Activated CD4-positive, alpha-beta memory T cell treated with anti-CD3 and anti-CD28 coated beads for 36 hours (primary cell): ENCODE measurements at regions not wholly inside any gene's neighbourhood (a gene's known extent, or its start where the extent isn't known, plus 50 kb on each side); places are given as distances from the start of the nearest gene placed in this dataset.
A peak's percentile ranks its signal among the peaks of the same experiment; 100 is the strongest.

Experiments used
- CTCF ChIA-PET: fragments of 350-600 bp; sonication (Branson Sonifier 250); formaldehyde crosslinking; loops from one replicate; lab custom pipeline; 2021; ENCODE audit warnings: antibody characterized with exemption, inconsistent platforms; lab: Charles Lee
- POLR2A ChIA-PET: fragments of 350-600 bp; sonication (Branson Sonifier 250); formaldehyde crosslinking; loops from one replicate; lab custom pipeline; 2021; ENCODE audit warnings: antibody characterized with exemption; lab: Charles Lee
- DNase-seq: peaks from one replicate; pipeline ENCODE4 v3.0.0-alpha.2; 2020
- H3K27ac Mint-ChIP-seq: one replicate; pipeline ENCODE4 v1.8.0; 2021; ENCODE audit warnings: mixed read lengths
- H3K27me3 Mint-ChIP-seq: one replicate; pipeline ENCODE4 v1.8.0; 2021; ENCODE audit warnings: mixed read lengths
- H3K36me3 Mint-ChIP-seq: one replicate; pipeline ENCODE4 v1.8.0; 2021; ENCODE audit warnings: mixed read lengths
- H3K4me1 Mint-ChIP-seq: one replicate; pipeline ENCODE4 v1.8.0; 2021; ENCODE audit warnings: low read depth, mixed read lengths
- H3K4me3 Mint-ChIP-seq: one replicate; pipeline ENCODE4 v1.8.0; 2021; ENCODE audit warnings: mild to moderate bottlenecking, mixed read lengths
- H3K9me3 Mint-ChIP-seq: one replicate; pipeline ENCODE4 v1.8.0; 2021; ENCODE audit warnings: mixed read lengths
- intact Hi-C: fragments of 100-400 bp; cut with micrococcal nuclease; formaldehyde crosslinking; loops from one replicate; pipeline ENCODE4 v1.15.1; 2023

DNA sequence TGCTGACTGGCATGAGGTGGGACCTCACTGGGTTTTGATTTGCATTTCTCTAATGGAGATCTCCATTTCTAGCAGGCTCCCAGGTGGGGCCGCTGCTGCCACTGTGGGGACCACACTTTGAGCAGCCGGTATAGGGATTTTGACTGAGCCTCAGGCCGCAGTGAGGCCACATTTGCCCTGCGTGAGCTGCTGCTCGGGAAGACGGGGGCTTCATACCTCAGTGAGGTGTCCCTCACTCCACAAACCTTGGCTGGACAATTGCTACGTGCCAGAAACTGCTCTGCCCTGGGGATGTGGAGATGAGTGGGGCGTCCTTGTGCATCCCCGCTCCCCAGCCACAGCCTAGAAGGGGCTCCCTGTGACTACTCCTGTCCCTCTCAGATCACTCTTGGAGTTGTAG, 134.3 kb downstream of the ANKRD60 start:
- DNase-seq = no peak
- intact Hi-C loops = no loop called here
- no peak overlapping the region for H3K27ac Mint-ChIP-seq
- CTCF ChIA-PET = no interaction called here
- POLR2A ChIA-PET = no interaction called here
- no peaks in the 10 kb centered on the region for H3K4me1 Mint-ChIP-seq
- no peak overlapping the region for H3K4me3 Mint-ChIP-seq
- H3K27me3 Mint-ChIP-seq = peaks cover 15% of the 10 kb centered on the region
- H3K9me3 Mint-ChIP-seq = no peaks in the 10 kb centered on the region
- no peaks in the 10 kb centered on the region for H3K36me3 Mint-ChIP-seq

DNA sequence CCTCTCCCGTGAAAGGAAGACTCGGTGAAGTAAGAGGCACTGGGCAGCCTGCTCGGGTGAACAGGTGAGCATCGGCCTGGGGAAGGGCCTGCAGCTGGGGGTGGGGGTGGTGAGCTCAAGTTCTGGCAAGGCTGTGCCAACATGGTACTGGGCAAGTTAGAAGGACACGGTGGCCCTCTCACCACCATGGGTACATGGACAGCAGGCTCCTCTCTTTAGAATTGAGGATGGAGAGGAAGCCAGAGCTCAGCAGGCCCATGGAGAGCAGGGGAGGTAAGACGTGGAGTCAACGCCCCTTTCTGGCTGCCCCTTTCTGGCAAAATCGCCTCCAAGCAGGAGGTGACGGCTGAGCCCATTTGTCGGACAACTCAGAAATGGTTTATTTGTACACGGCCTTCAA, 135.6 kb downstream of the ANKRD60 start:
- peaks cover 13% of the 10 kb centered on the region for H3K27me3 Mint-ChIP-seq
- no peak for DNase-seq
- H3K27ac Mint-ChIP-seq = no peak overlapping the region
- intact Hi-C loops = no loop called here
- CTCF ChIA-PET = no interaction called here
- H3K36me3 Mint-ChIP-seq = no peaks in the 10 kb centered on the region
- H3K4me3 Mint-ChIP-seq = no peak overlapping the region
- H3K9me3 Mint-ChIP-seq = no peaks in the 10 kb centered on the region
- H3K4me1 Mint-ChIP-seq = no peaks in the 10 kb centered on the region
- POLR2A ChIA-PET = no interaction called here

DNA sequence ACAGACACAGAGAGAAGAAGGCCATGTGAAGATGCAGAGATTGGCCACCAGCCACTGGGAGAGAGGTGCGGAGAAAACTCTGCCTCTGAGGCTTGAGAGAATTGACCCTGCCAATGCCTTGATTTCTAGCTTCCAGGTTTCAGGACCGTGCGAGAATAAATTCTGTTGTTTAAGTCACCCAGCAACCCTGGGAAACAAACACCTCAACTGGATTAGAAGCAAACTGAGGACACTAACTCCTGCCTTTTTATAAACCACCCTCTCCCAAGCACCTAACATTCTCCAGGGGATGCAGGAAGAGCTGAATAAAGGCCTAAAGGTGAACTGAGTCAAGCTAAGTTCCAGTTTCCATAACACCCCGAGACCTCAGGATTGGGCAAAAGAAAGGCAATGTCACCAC, 136.1 kb downstream of the ANKRD60 start:
- ChIA-PET POLR2A (no interaction called here), CTCF (no interaction called here)
- H3K4me3 Mint-ChIP-seq = no peak overlapping the region
- H3K4me1 Mint-ChIP-seq = no peaks in the 10 kb centered on the region
- no peaks in the 10 kb centered on the region for H3K9me3 Mint-ChIP-seq
- DNase-seq = no peak
- intact Hi-C loops = no loop called here
- no peaks in the 10 kb centered on the region for H3K36me3 Mint-ChIP-seq
- H3K27ac Mint-ChIP-seq = no peak overlapping the region
- H3K27me3 Mint-ChIP-seq = peaks cover 13% of the 10 kb centered on the region

DNA sequence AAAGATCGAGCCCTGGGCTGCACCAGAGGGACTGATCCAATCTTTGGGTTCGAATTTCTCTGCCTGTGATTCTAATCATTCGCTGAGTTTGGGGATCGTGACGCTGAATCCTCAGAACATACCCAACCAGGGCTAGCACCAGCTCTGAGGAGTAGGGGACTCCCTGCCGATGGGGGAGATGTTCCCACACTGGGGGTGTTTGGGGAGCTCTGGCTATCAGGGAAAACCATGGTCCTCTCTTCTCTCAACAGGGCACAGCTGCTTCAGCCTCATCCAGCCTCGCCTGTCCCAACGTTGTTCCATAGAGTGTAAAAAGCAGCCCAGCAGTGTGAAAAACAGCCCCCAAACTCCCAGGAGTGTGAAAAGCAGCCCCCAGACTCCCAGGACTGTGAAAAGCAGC, 136.6 kb downstream of the ANKRD60 start:
- Mint-ChIP-seq H3K36me3 (no peaks in the 10 kb centered on the region), H3K27me3 (peaks cover 13% of the 10 kb centered on the region), H3K4me1 (no peaks in the 10 kb centered on the region), H3K9me3 (no peaks in the 10 kb centered on the region), H3K4me3 (no peak overlapping the region), H3K27ac (no peak overlapping the region)
- ChIA-PET CTCF (no interaction called here), POLR2A (no interaction called here)
- intact Hi-C loops = no loop called here
- no peak for DNase-seq

DNA sequence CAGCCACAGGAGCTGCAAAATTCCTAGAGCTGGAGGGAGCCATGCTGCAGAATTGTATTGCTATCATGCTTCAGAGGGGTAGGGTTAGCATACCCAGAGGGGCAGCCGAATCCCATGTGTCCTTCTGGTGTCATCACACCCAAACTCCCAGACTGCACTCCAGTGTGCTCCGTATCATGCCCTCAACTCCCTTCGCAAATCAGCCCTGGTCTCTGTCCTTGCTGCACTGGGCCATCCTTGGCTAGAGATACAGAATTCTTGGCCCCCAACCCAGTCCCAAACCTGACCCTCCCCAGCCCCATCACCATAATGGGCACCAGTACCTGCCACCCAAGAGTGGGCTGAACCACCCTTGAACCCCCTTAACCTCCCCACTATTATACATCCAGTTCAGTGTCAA, 138.3 kb downstream of the ANKRD60 start:
- Mint-ChIP-seq H3K27ac (no peak overlapping the region), H3K36me3 (no peaks in the 10 kb centered on the region), H3K27me3 (peaks cover 13% of the 10 kb centered on the region), H3K4me3 (no peak overlapping the region), H3K9me3 (no peaks in the 10 kb centered on the region), H3K4me1 (no peaks in the 10 kb centered on the region)
- no peak for DNase-seq
- CTCF ChIA-PET = no interaction called here
- intact Hi-C loops = no loop called here
- POLR2A ChIA-PET = no interaction called here

DNA sequence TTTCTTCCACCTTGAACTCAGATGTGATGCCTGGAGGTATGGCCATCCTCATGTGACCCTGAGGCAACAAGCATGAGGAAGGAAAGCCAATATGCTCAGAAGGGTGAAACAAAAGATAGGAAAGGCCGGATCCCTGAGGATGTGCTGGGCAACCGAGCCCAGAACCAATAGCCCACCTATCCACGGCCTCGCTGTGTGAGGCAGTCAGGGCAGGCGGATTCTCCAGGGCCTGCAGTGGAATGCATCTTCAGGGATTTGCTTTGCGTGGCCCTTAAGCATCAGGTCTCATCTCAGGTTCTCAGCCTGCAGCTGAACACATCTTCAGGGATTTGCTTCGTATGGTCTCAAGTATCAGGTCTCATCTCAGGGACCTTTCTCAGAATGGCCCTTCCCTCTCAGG, 139.8 kb downstream of the ANKRD60 start:
- no peak overlapping the region for H3K27ac Mint-ChIP-seq
- no peak overlapping the region for H3K4me3 Mint-ChIP-seq
- intact Hi-C loops = loop anchor here (5.0 kb wide), 1 partner anchor 436 kb away; no protein-coding TSS in a partner anchor
- peaks cover 6% of the 10 kb centered on the region for H3K27me3 Mint-ChIP-seq
- DNase-seq = no peak
- H3K9me3 Mint-ChIP-seq = no peaks in the 10 kb centered on the region
- no peaks in the 10 kb centered on the region for H3K36me3 Mint-ChIP-seq
- CTCF ChIA-PET = interaction anchor here (0.5 to 3.6 kb wide), 4 partner anchors 9 to 434 kb away, joined by 3 to 44 read pairs (median 5); no protein-coding TSS in a partner anchor
- POLR2A ChIA-PET = no interaction called here
- H3K4me1 Mint-ChIP-seq = no peaks in the 10 kb centered on the region

DNA sequence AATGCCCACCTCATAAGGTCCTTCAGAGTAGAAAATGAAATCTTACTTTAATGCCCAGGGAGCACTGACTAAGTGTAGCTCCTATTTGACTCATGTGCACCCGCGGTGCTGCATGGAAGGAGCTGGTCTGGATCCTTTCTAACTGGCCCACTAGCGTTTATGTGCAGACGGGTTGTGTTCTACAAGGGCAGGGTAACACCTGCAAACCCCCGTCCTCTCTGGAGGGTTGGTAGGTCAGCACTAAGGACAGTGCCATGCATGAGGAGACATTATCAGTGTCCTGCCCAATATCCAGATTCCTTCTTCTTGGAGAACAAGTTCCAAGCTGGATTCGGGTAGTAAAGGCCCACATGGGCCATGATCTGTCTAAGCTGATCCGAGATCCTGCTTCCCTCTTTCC, 140.3 kb downstream of the ANKRD60 start:
- intact Hi-C loops = loop anchor here (5.0 kb wide), 1 partner anchor 436 kb away; no protein-coding TSS in a partner anchor
- no peaks in the 10 kb centered on the region for H3K9me3 Mint-ChIP-seq
- CTCF ChIA-PET = interaction anchor here (0.5 to 3.6 kb wide), 13 partner anchors 9 to 492 kb away, joined by 3 to 44 read pairs (median 4); no protein-coding TSS in a partner anchor
- POLR2A ChIA-PET = no interaction called here
- no peak overlapping the region for H3K27ac Mint-ChIP-seq
- no peak for DNase-seq
- no peaks in the 10 kb centered on the region for H3K36me3 Mint-ChIP-seq
- H3K4me3 Mint-ChIP-seq = no peak overlapping the region
- H3K27me3 Mint-ChIP-seq = peaks cover 9% of the 10 kb centered on the region
- H3K4me1 Mint-ChIP-seq = no peaks in the 10 kb centered on the region

DNA sequence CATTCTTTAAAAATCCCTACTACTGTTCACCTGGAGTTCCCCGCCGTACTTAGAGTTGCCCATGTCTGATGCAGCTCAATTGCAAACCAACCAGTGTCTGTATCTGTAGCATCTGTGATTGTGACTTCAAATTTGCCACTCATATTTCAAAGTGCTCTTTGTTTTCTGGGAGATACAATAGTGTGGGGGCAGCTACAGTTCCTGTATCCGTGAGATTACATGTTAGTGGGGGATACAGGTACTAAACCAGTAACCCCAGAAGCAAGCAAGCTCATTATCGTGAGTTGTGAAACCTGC, 140.9 kb downstream of the ANKRD60 start:
- CTCF ChIA-PET = interaction anchor here (0.5 to 3.6 kb wide), 22 partner anchors 8 to 589 kb away, joined by 3 to 44 read pairs (median 4); no protein-coding TSS in a partner anchor
- peaks cover 9% of the 10 kb centered on the region for H3K27me3 Mint-ChIP-seq
- H3K36me3 Mint-ChIP-seq = no peaks in the 10 kb centered on the region
- no peak overlapping the region for H3K4me3 Mint-ChIP-seq
- POLR2A ChIA-PET = no interaction called here
- H3K27ac Mint-ChIP-seq = no peak overlapping the region
- intact Hi-C loops = loop anchor here (5.0 kb wide), 1 partner anchor 435 kb away; no protein-coding TSS in a partner anchor
- H3K9me3 Mint-ChIP-seq = no peaks in the 10 kb centered on the region
- DNase-seq = no peak
- H3K4me1 Mint-ChIP-seq = no peaks in the 10 kb centered on the region

DNA sequence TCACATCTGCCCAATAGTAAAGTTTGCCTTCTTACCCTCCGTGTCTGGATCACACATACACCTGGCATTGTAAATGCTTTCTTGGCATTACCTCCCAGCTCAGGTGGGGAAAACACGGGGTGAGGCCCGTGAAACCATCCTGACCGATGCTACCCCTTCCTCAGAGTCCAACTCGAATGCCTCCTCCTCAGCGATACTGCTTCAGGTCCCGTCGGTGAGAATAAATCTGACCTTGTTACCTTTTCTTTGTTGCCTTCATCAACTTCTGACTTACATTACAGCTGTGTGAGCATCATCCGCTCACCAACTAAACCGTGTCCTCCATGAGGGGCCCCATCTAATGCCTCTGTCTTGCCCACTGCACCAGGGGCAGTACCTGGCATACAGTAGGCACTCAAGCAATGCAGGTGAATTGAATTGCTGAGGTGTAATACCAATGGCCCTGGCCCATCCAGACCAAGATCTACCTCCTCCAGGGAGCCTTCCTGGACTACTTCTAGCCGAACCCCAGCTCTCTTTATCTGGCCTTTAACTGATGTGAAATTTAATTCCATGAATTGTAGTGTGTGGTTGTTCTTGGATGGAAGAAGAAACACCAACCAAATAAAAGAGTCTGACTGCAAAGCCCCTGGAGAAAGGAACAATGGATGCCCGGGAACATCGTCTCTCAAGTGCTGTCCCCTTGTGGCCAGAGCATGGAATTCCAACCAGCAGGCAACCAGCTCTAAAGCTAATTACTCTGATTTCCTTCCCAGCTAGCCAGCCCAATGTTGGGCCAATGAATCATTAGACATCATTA, 141.5 kb downstream of the ANKRD60 start:
- DNase-seq = peak; percentile 27
- ChIA-PET POLR2A (no interaction called here), CTCF (interaction anchor here (0.5 to 3.6 kb wide), 26 partner anchors 9 to 588 kb away, joined by 3 to 44 read pairs (median 3); no protein-coding TSS in a partner anchor)
- H3K27ac Mint-ChIP-seq = no peak overlapping the region
- H3K27me3 Mint-ChIP-seq = peaks cover 9% of the 10 kb centered on the region
- no peak overlapping the region for H3K4me3 Mint-ChIP-seq
- intact Hi-C loops = loop anchor here (5.0 kb wide), 1 partner anchor 435 kb away; no protein-coding TSS in a partner anchor
- H3K4me1 Mint-ChIP-seq = no peaks in the 10 kb centered on the region
- H3K9me3 Mint-ChIP-seq = no peaks in the 10 kb centered on the region
- H3K36me3 Mint-ChIP-seq = no peaks in the 10 kb centered on the region

DNA sequence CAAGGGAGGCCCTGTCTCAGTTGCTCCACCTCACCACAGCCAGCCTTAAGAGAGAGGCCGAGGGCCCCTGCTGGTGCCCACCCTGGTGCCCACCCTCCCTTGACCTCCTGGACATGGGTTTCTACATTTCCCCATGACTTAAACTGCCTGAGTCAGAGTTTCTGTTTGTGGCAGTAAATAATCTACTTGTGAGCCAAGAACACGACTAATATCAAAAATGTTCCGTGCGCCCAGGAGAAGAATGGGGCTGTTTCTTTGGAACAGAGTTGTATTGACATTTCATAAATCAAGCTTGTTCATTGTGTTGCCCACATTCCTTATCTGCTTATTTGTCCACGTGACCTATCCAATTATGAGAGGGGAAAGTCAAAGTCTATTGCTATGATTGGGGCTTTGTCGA, 143.5 kb downstream of the ANKRD60 start:
- Mint-ChIP-seq H3K4me1 (no peaks in the 10 kb centered on the region), H3K9me3 (no peaks in the 10 kb centered on the region), H3K27me3 (peaks cover 3% of the 10 kb centered on the region), H3K36me3 (no peaks in the 10 kb centered on the region), H3K27ac (no peak overlapping the region), H3K4me3 (no peak overlapping the region)
- no peak for DNase-seq
- intact Hi-C loops = loop anchor here (5.0 kb wide), 1 partner anchor 433 kb away; no protein-coding TSS in a partner anchor
- ChIA-PET CTCF (no interaction called here), POLR2A (no interaction called here)

DNA sequence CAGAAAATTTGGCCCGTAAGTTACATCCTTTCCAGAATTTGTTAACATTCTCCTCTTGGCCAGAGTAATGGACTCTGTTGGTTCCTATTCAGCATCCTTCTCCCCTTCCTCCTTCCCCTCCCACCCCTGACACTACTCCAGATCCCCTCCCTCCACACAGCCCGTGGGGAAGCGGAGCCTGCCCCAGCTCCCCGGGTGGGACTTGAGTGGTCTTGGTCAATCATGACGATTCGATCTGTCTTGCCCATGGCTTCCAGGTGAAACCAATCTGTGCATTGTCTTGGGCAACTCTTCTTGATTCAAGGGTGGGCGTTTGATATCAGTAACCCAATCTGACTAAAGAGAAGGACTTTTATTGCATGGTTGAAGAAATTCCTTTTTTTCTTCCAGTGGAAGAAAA, 143.9 kb downstream of the ANKRD60 start:
- H3K27ac Mint-ChIP-seq = no peak overlapping the region
- H3K36me3 Mint-ChIP-seq = no peaks in the 10 kb centered on the region
- H3K9me3 Mint-ChIP-seq = no peaks in the 10 kb centered on the region
- ChIA-PET POLR2A (no interaction called here), CTCF (interaction anchor here (1.0 kb wide), 1 partner anchor 429 kb away, joined by 4 read pairs; no protein-coding TSS in a partner anchor)
- no peak overlapping the region for H3K4me3 Mint-ChIP-seq
- no peak for DNase-seq
- peaks cover 3% of the 10 kb centered on the region for H3K27me3 Mint-ChIP-seq
- H3K4me1 Mint-ChIP-seq = no peaks in the 10 kb centered on the region
- intact Hi-C loops = no loop called here

DNA sequence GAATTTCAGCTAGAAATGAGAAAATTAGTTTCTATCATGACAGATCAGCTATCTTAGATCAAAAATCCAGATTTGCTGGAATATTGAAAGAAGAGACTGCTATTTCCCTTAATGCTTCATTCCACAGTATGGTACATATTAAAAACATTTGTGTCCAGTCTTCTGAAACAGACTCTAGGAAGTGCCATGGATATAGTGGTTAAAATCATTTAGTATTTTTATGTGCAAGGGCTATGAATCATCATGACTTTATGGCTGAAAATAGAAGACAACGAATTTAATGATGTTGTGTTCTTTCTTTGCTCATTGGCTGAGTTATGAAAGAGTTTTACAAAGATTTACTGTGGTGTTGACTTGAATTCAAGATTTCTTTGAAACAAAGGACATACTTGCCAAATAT, 146.6 kb downstream of the ANKRD60 start:
- Mint-ChIP-seq H3K4me1 (no peaks in the 10 kb centered on the region), H3K9me3 (no peaks in the 10 kb centered on the region), H3K4me3 (no peak overlapping the region), H3K36me3 (no peaks in the 10 kb centered on the region), H3K27me3 (peaks cover 3% of the 10 kb centered on the region), H3K27ac (no peak overlapping the region)
- ChIA-PET CTCF (no interaction called here), POLR2A (no interaction called here)
- no peak for DNase-seq
- intact Hi-C loops = no loop called here
